ENCODE measurements at regions not wholly inside any gene's neighbourhood (a gene's known extent, or its start where the extent isn't known, plus 50 kb on each side); places are given as distances from the start of the nearest gene placed in this dataset.

GRCh38 chr4:158007566-158007965, 165.3 kb downstream of the GASK1B start:
- no peak for DNase-seq

GRCh38 chr4:158006990-158007389, 165.8 kb downstream of the GASK1B start:
- no peak for DNase-seq

- DNase-seq, result no peak
These were observed 167.8 kb downstream of the GASK1B start for GRCh38 chr4:158005021-158005420.

GRCh38 chr4:158004101-158004500, 168.7 kb downstream of the GASK1B start:
- DNase-seq, result no peak

- DNase-seq, result no peak
These were observed 169.6 kb downstream of the GASK1B start for GRCh38 chr4:158003212-158003611.

- no peak for DNase-seq
These were observed 170.7 kb downstream of the GASK1B start for GRCh38 chr4:158002173-158002572.

GRCh38 chr4:158001756-158002155, 171.1 kb downstream of the GASK1B start:
- no peak for DNase-seq

GRCh38 chr4:157999723-158000122, 173.1 kb downstream of the GASK1B start:
- DNase-seq, result no peak

- DNase-seq, result no peak
These were observed 175.5 kb downstream of the GASK1B start for GRCh38 chr4:157997296-157997695.

- no peak for DNase-seq
These were observed 176.5 kb downstream of the GASK1B start for GRCh38 chr4:157996061-157997028.

- peak; percentile 15 for DNase-seq
These were observed 178.0 kb downstream of the GASK1B start for GRCh38 chr4:157994863-157995262.

GRCh38 chr4:157992948-157993839, 179.6 kb downstream of the GASK1B start:
- DNase-seq, result no peak

- DNase-seq, result peak; percentile 40
These were observed 180.7 kb downstream of the GASK1B start for GRCh38 chr4:157992038-157992705.

- no peak for DNase-seq
These were observed 184.2 kb downstream of the GASK1B start for GRCh38 chr4:157988641-157989040.

- peak; percentile 2 for DNase-seq
These were observed 188.4 kb downstream of the GASK1B start for GRCh38 chr4:157984285-157984911.

GRCh38 chr4:157983300-157983699, 189.5 kb downstream of the GASK1B start:
- no peak for DNase-seq

- DNase-seq, result no peak
These were observed 192.7 kb downstream of the GASK1B start for GRCh38 chr4:157980158-157980557.

GRCh38 chr4:157978680-157979361, 194.0 kb downstream of the GASK1B start:
- peak; percentile 29 for DNase-seq

- DNase-seq, result no peak
These were observed 195.7 kb downstream of the GASK1B start for GRCh38 chr4:157977086-157977485.

GRCh38 chr4:157973297-157973696, 199.5 kb downstream of the GASK1B start:
- no peak for DNase-seq

- no peak for DNase-seq
These were observed 208.4 kb downstream of the GASK1B start for GRCh38 chr4:157964463-157964862.
